Small intestine (tissue), 7 donors: ENCODE measurements at regions not wholly inside any gene's neighbourhood (a gene's known extent, or its start where the extent isn't known, plus 50 kb on each side); places are given as distances from the start of the nearest gene placed in this dataset.

ENCODE experiments used
- DNase-seq, 2 donors: peaks; one replicate each; pipeline versions ENCODE4 v3.0.0 to v3.0.0-alpha.2; 2013
- FAIRE-seq: peaks from 2 replicates; lab custom pipeline; 2012; peaks lifted over from hg19 to GRCh38; lab: Jason Lieb, UNC
- H3K27ac ChIP-seq, 3 donors: one replicate each; pipeline ENCODE4 v1.5.1; 2013; ENCODE audit warnings: low read length in 2 of 3, mild to moderate bottlenecking in 2 of 3, control low read depth in 1 of 3, inconsistent platforms in 1 of 3, low read depth in 1 of 3, moderate library complexity in 1 of 3
- H3K27me3 ChIP-seq, 3 donors: one replicate each; pipeline ENCODE4 v1.6.1; 2013; ENCODE audit warnings: low read length in 3 of 3, inconsistent platforms in 1 of 3; ENCODE audit not compliant: control insufficient read depth in 3 of 3, insufficient read depth in 3 of 3
- H3K36me3 ChIP-seq, 3 donors: one replicate each; pipeline ENCODE4 v1.6.1; 2013; ENCODE audit warnings: low read length in 3 of 3, inconsistent platforms in 1 of 3, low read depth in 1 of 3, mild to moderate bottlenecking in 1 of 3, moderate library complexity in 1 of 3; ENCODE audit not compliant: control insufficient read depth in 3 of 3, insufficient read depth in 2 of 3
- H3K4me1 ChIP-seq, 3 donors: one replicate each; pipeline ENCODE4 v1.6.1; 2013; ENCODE audit warnings: low read length in 2 of 3, inconsistent platforms in 1 of 3, low read depth in 1 of 3, mild to moderate bottlenecking in 1 of 3, moderate library complexity in 1 of 3; ENCODE audit not compliant: control insufficient read depth in 3 of 3, insufficient read depth in 2 of 3
- H3K4me3 ChIP-seq, 3 donors: one replicate each; pipeline ENCODE4 v1.5.1; 2013; ENCODE audit warnings: low read length in 3 of 3, control low read depth in 1 of 3, inconsistent platforms in 1 of 3, low read depth in 1 of 3, mild to moderate bottlenecking in 1 of 3, moderate library complexity in 1 of 3
- H3K9me3 ChIP-seq, 2 donors: one replicate each; pipeline ENCODE4 v1.6.1; 2013; ENCODE audit warnings: low read depth in 1 of 2, low read length in 1 of 2; ENCODE audit not compliant: control insufficient read depth in 2 of 2, insufficient read depth in 1 of 2
- WGBS, 3 donors: extraction: QIAGEN DNeasy Blood & Tissue Kit; methylation state at CpG; one replicate each; pipeline ENCODE4 v1.1.7; 2013; 5-methylcytosine and 5-hydroxymethylcytosine counted together
- donor health status: healthy with polysubstance abuse.
- donor health status: control.
- donor health status: control.
- donor health status: Bipolar disorder and iron deficiency.
- donor health status: healthy.

DNA sequence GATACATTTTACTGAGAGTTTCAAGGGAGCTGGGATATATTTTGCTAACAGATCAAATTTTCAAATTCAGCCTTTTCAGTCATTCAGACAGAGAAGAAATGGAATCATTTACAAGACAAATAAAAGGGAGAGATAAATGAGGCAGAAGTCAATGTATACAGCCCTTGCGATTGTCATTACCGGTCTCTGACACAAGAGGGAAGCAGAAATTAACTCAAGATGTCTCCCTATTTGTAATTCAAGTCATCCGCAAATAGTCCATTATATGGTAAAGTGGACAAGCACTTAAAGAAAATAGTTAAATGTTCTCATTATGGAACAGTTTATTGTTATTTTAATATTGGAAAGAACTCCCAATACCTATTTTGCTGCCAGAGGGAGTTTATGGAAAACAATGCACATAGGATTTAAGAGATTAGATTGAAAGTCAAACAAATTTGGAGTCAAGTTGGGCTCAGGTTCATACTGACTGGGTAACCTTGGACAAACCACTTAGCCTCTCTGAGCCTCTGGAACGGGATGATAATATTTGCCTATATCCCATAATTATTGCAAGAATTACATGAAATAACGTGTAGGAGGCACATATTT is 89.3 kb upstream of the PRKCQ start:
- Histone ChIP-seq H3K27me3 (peaks cover 0 to 6% (median 0%) of the 10 kb centered on the region in 3 donors), H3K4me3 (no peak overlapping the region), H3K4me1 (no peaks in the 10 kb centered on the region), H3K9me3 (no peaks in the 10 kb centered on the region), H3K36me3 (no peaks in the 10 kb centered on the region), H3K27ac (no peak overlapping the region)
- peak; percentile 28 to 32 for DNase-seq
- WGBS, 3 donors, result 24 to 38% (median 31%) methylated on average over 5 of the region's 5 CpGs
- peak; percentile 19 for FAIRE-seq

DNA sequence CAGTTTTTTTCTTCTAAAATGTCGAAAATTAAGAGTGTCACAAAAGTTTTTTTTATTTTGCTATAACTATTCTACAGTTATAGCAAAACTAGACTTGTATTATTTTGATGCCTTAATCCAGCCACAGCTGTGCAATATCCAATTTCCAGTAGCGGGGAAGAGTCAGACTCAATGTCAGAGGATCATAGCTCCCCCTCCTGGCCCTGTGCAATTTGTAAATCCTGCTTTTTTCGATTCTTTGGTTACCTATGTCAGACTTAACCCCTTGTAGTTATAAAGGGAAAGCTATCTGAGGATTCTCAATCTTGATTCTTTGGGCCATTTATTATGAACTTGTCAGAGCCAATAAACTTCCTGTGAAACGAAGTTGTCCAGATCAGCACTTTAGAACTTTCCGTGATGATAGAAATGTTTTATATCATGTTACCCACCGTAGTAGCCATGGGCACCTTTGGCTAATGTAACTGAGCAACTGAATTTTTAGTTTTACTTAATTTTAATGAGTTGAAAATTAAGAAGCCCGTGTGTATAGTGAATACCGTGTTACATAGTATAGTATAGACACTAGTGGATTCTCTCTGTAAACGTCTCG is 87.7 kb upstream of the PRKCQ start:
- Histone ChIP-seq H3K36me3 (no peaks in the 10 kb centered on the region), H3K27ac (no peak overlapping the region), H3K27me3 (peaks cover 0 to 5% (median 0%) of the 10 kb centered on the region in 3 donors), H3K4me1 (no peaks in the 10 kb centered on the region), H3K9me3 (no peaks in the 10 kb centered on the region), H3K4me3 (no peak overlapping the region)
- FAIRE-seq, result no peak
- DNase-seq, result peak; percentile 23 to 38
- WGBS, 3 donors, result 40 to 41% (median 41%) methylated on average over 10 of the region's 10 CpGs

DNA sequence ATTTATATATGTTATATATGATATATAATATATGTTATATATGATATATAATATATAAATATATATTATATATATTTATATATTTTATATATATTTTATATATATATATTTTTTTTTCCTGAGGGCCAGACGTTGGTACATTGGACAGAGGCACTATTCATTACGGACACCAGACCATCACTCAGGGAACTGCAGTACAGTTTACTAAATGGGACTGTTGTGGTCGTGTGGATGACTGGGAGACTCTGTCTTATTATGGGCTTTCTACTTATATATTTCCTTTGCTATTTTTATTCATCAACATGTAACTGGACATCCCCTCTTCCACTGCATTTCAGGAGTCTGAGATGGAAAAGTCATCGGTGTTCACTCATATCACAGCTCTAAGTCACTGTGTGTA is 87.1 kb upstream of the PRKCQ start:
- WGBS, 3 donors, result 53 to 56% (median 55%) methylated on average over 4 of the region's 4 CpGs
- Histone ChIP-seq H3K27ac (no peak overlapping the region), H3K4me3 (no peak overlapping the region), H3K9me3 (no peaks in the 10 kb centered on the region), H3K27me3 (peaks cover 0 to 3% (median 0%) of the 10 kb centered on the region in 3 donors), H3K36me3 (no peaks in the 10 kb centered on the region), H3K4me1 (no peaks in the 10 kb centered on the region)
- no peak for DNase-seq
- no peak for FAIRE-seq

DNA sequence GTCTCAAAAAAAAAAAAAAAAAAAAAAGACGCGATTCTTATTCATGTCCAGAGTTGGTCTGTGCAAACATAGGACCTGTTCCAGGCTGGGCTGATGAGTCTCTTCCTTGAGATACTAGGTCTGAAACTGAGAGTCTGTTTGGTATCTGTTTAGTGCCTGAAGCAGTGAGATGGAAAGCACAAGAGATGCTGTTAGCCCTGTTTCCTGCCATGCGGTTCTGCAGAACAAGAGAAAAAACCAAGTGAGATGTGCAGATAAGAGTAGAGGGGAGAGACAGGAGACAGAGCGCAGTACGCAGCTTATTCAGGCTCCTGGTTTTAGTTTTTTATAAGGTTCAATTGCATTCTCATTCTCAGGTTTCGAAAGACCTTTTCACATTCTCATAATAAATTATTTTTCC is 85.8 kb upstream of the PRKCQ start:
- H3K9me3 ChIP-seq, result no peaks in the 10 kb centered on the region
- no peaks in the 10 kb centered on the region for H3K36me3 ChIP-seq
- no peak overlapping the region for H3K4me3 ChIP-seq
- H3K27me3 ChIP-seq, result peaks cover 0 to 3% (median 0%) of the 10 kb centered on the region in 3 donors
- no peak for FAIRE-seq
- H3K27ac ChIP-seq, result no peak overlapping the region
- 41 to 67% (median 58%) methylated on average over 6 of the region's 6 CpGs for WGBS, 3 donors
- DNase-seq, result peak in 1 of 2 donors; percentile 38
- no peaks in the 10 kb centered on the region for H3K4me1 ChIP-seq

DNA sequence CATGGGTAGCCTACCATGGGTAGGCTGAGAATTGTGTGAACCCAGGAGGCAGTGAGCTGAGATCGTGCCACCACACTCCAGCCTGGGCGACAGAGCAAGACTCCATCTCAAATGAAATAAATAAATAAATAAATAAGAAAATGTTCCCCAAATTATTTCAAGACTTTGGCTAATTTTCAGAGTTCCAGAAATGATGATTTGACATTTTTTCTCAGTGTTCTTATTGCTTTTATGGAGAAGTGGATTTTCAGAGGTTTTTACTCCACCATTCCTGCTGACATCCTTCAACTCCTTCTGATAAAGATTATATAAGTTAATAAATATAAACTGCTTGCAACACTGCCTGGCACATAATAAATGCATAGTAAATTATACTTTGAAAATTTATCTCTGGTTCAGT is 80.4 kb upstream of the PRKCQ start:
- DNase-seq, result no peak
- H3K9me3 ChIP-seq, result peaks cover 0 to 4% of the 10 kb centered on the region in 2 donors
- no peaks in the 10 kb centered on the region for H3K36me3 ChIP-seq
- H3K4me1 ChIP-seq, result no peaks in the 10 kb centered on the region
- WGBS, 3 donors, result 83 to 100% (median 87%) methylated on average over 2 of the region's 2 CpGs
- no peak for FAIRE-seq
- no peak overlapping the region for H3K4me3 ChIP-seq
- H3K27ac ChIP-seq, result no peak overlapping the region
- peaks cover 0 to under 1% (median 0%) of the 10 kb centered on the region in 3 donors for H3K27me3 ChIP-seq

DNA sequence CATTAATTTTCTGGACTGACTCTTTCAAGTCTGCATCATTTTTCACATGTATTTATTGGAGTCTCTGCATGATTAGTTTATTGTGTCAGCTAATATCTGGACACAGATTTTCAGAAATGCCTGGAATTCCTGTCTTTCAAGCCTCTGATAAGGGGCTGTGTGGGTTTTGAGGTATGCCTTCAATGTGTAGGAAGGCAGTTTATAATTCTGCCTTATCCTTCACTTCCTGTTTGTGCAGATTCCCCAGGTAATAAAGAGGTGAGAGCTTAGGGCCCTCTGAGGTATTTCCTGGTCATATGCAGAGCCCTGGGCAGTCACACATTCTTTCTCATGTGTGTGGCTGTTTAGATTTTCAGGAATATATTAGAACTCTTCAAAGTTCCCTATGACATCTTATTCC is 79.4 kb upstream of the PRKCQ start:
- Histone ChIP-seq H3K27ac (no peak overlapping the region), H3K4me1 (no peaks in the 10 kb centered on the region), H3K27me3 (peaks cover 0 to 4% (median 0%) of the 10 kb centered on the region in 3 donors), H3K4me3 (no peak overlapping the region), H3K9me3 (peaks cover 0 to 4% of the 10 kb centered on the region in 2 donors), H3K36me3 (no peaks in the 10 kb centered on the region)
- no peak for FAIRE-seq
- DNase-seq, result peak in 1 of 2 donors; percentile 7

DNA sequence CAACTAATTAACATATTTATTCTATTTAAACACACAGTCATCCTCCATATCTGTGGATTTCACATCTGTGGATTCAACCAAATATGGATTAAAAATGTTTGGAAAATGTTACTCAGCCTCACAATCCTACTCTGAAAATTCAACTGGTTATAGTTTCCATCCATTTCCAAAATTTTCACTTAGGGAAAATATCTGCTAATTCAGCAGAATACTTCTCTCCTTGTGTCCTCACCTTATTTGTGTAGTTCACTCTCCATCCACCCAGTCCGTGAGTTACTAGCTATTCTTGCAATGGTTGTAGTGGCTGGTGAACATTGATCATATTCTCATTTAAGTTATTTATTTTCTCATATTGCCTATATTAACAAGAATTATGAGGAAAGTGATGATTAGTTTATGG is 77.6 kb upstream of the PRKCQ start:
- 89 to 94% (median 90%) methylated on average over 1 of the region's 1 CpG for WGBS, 3 donors
- FAIRE-seq (no peak), DNase-seq (no peak)
- H3K4me3 ChIP-seq, result no peak overlapping the region
- no peaks in the 10 kb centered on the region for H3K36me3 ChIP-seq
- no peaks in the 10 kb centered on the region for H3K4me1 ChIP-seq
- peaks cover 0 to 4% of the 10 kb centered on the region in 2 donors for H3K9me3 ChIP-seq
- H3K27ac ChIP-seq, result no peak overlapping the region
- H3K27me3 ChIP-seq, result peaks cover 0 to 4% (median 0%) of the 10 kb centered on the region in 3 donors

DNA sequence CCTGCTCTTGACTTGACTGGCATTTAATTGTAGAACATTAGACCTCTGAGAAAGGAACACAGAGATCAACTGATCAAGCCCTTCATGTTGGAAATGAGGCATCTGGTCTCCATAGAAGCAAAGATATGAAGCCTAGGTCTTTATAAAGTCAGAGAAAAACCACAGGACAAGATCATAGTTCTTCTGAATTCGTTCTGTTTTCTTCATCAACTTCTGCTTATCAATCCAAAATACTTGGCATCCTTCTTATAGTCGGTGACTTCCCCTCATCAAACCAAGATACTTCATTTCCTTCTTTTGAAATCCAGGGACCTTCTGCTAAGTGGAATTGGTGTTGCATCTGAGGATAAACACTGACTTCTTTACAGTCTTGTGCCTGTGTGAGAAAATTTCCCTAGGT is 77.1 kb upstream of the PRKCQ start:
- Histone ChIP-seq H3K9me3 (peaks cover 0 to 4% of the 10 kb centered on the region in 2 donors), H3K27ac (no peak overlapping the region), H3K27me3 (peaks cover 0 to 4% (median 0%) of the 10 kb centered on the region in 3 donors), H3K4me1 (no peaks in the 10 kb centered on the region), H3K36me3 (no peaks in the 10 kb centered on the region), H3K4me3 (no peak overlapping the region)
- WGBS, 3 donors, result 45 to 64% (median 54%) methylated on average over 2 of the region's 2 CpGs
- no peak for DNase-seq
- no peak for FAIRE-seq
